K562 (cell line): ENCODE measurements at regions not wholly inside any gene's neighbourhood (a gene's known extent, or its start where the extent isn't known, plus 50 kb on each side); places are given as distances from the start of the nearest gene placed in this dataset.

Experiments
- ATAC-seq: fragments of 200-7000 bp; cut with Tn5 transposase; 3 replicates; pipeline ENCODE4 v1.9.1; 2020; ENCODE audit warnings: moderate library complexity
- BruUV-seq: library from RNA; stranded (reverse); fragments of 400-500 nt; replicated peaks from 2 replicates; lab custom pipeline; 2021; lab: Mats Ljungman, UMichigan
- CTCF ChIA-PET: fragments of 300-600 bp; formaldehyde crosslinking; extraction: SDS; loops from one replicate; lab custom pipeline; 2021; ENCODE audit warnings: low intra/inter-chr PET ratio; lab: Yijun Ruan, JAX
- POLR2A ChIA-PET: fragments of 300-600, 350-650 bp; sonication (Branson Sonifier 250); formaldehyde crosslinking; extraction: SDS; loops from one replicate; lab custom pipeline; 2021; ENCODE audit warnings: antibody characterized with exemption, inconsistent platforms; lab: Yijun Ruan, JAX
- DNase-seq, 4 experiments: peaks; one replicate each; pipeline versions ENCODE4 v3.0.0 to v3.0.0-alpha.2; 2011 to 2018; ENCODE audit warnings: low spot score in 3 of 4, mixed read lengths in 3 of 4; ENCODE audit errors: extremely low read depth in 1 of 4
- FAIRE-seq: peaks from 2 replicates; lab custom pipeline; 2011; peaks lifted over from hg19 to GRCh38; lab: Jason Lieb, UNC
- H2AFZ ChIP-seq: 2 replicates; pipeline ENCODE4 v1.6.0; 2011; ENCODE audit warnings: low read depth, low read length, control low read depth, inconsistent platforms
- H3K27ac ChIP-seq: fragments of 200-600 bp; 3 replicates; pipeline ENCODE4 v1.8.0; 2011; ENCODE audit warnings: low read depth, mild to moderate bottlenecking, control low read depth, inconsistent platforms, low read length, moderate library complexity, mixed read lengths; ENCODE audit errors: extremely low read depth
- H3K27me3 ChIP-seq, 2 experiments: fragments of 300-600 bp in 1 of 2; 2 replicates in 1 of 2; 3 replicates in 1 of 2; pipeline versions ENCODE4 v1.6.0 to v1.8.0; 2011; ENCODE audit warnings: inconsistent platforms in 2 of 2, low read length in 2 of 2, mild to moderate bottlenecking in 1 of 2, mixed read lengths in 1 of 2, moderate library complexity in 1 of 2; ENCODE audit not compliant: control insufficient read depth in 2 of 2, insufficient read depth in 2 of 2
- H3K36me3 ChIP-seq: fragments of 300-600 bp; 3 replicates; pipeline ENCODE4 v1.8.0; 2011; ENCODE audit warnings: mild to moderate bottlenecking, low read length, inconsistent platforms; ENCODE audit not compliant: control insufficient read depth, insufficient read depth
- H3K4me1 ChIP-seq, 2 experiments: fragments of 200-600 bp in 1 of 2; replicated peaks in 1 of 2; 2 replicates in 1 of 2; 3 replicates in 1 of 2; pipeline versions ENCODE4 v1.5.1 to v1.8.0; 2011; ENCODE audit warnings: inconsistent platforms in 2 of 2, low read length in 2 of 2, mild to moderate bottlenecking in 1 of 2, mixed read lengths in 1 of 2, moderate library complexity in 1 of 2; ENCODE audit not compliant: control insufficient read depth in 2 of 2, insufficient read depth in 2 of 2
- H3K4me2 ChIP-seq: 2 replicates; pipeline ENCODE4 v1.6.1; 2011; ENCODE audit warnings: low read length, control low read depth, inconsistent platforms, mixed read lengths; ENCODE audit not compliant: insufficient read depth
- H3K4me3 ChIP-seq: fragments of 200-600 bp; sonication (generic), shearing (Covaris generic); 2 replicates; pipeline ENCODE4 v1.5.1; 2016; ENCODE audit warnings: control low read depth, inconsistent platforms
- H3K79me2 ChIP-seq: fragments of 200-600 bp; 3 replicates; pipeline ENCODE4 v1.8.0; 2011; ENCODE audit warnings: low read length, inconsistent platforms; ENCODE audit not compliant: control insufficient read depth, insufficient read depth
- H3K9ac ChIP-seq, 2 experiments: 2 replicates each; pipeline versions ENCODE4 v1.6.0 to v1.6.1; 2011; ENCODE audit warnings: low read depth in 2 of 2, low read length in 2 of 2, control low read depth in 1 of 2, inconsistent platforms in 1 of 2, mild to moderate bottlenecking in 1 of 2, mixed read lengths in 1 of 2; ENCODE audit not compliant: insufficient read depth in 1 of 2
- H3K9me1 ChIP-seq: one replicate; pipeline ENCODE4 v1.6.0; 2011; ENCODE audit warnings: inconsistent platforms, mild to moderate bottlenecking, low read length, moderate library complexity; ENCODE audit not compliant: control insufficient read depth, insufficient read depth
- H3K9me3 ChIP-seq: replicated peaks from 2 replicates; pipeline ENCODE4 v1.5.1; 2011; ENCODE audit warnings: low read depth, low read length, inconsistent platforms; ENCODE audit not compliant: control insufficient read depth, insufficient read depth
- H4K20me1 ChIP-seq: replicated peaks from 2 replicates; pipeline ENCODE4 v1.6.1; 2011; ENCODE audit warnings: low read length, inconsistent platforms, mixed read lengths; ENCODE audit not compliant: control insufficient read depth, insufficient read depth
- GABPB1 ChIP-seq: sonication (generic); formaldehyde crosslinking; IDR thresholded peaks from 2 replicates; pipeline ENCODE4 v1.8.0; 2022; ENCODE audit warnings: mild to moderate bottlenecking, missing genetic modification reagents
- HDAC1 ChIP-seq, 2 experiments: fragments of 450-650 bp; IDR thresholded peaks; 2 replicates each; pipeline ENCODE4 v1.6.1; 2016 to 2017; ENCODE audit warnings: inconsistent platforms in 1 of 2, mild to moderate bottlenecking in 1 of 2, moderate library complexity in 1 of 2
- HMGN3 ChIP-seq: IDR thresholded peaks from 2 replicates; pipeline ENCODE4 v1.6.1; 2011; ENCODE audit warnings: borderline replicate concordance, low read depth, mild to moderate bottlenecking, mixed read lengths, low read length; ENCODE audit not compliant: insufficient read length; ENCODE audit errors: extremely low read depth
- POLR3G ChIP-seq: IDR thresholded peaks from 2 replicates; pipeline ENCODE4 v1.6.1; 2011; ENCODE audit not compliant: insufficient read length, insufficient replicate concordance; ENCODE audit errors: extremely low read depth
- TAF7 ChIP-seq: fragments of 450-650 bp; IDR thresholded peaks from 2 replicates; pipeline ENCODE4 v1.6.1; 2016; ENCODE audit warnings: missing genetic modification characterization, missing compliant biosample characterization
- ZBTB7A ChIP-seq: IDR thresholded peaks from 2 replicates; pipeline ENCODE4 v1.6.1; 2011; ENCODE audit warnings: low read depth, mild to moderate bottlenecking, low read length, moderate library complexity, borderline replicate concordance; ENCODE audit not compliant: control insufficient read depth
- WGBS: fragments of 100-300 bp; shearing (Covaris generic); methylation state at CpG from one replicate; pipeline ENCODE4 v1.1.6; 2016; ENCODE audit warnings: low coverage, mixed read lengths; ENCODE audit not compliant: insufficient coverage; ENCODE audit errors: missing lambda C conversion rate; 5-methylcytosine and 5-hydroxymethylcytosine counted together
- in situ Hi-C: fragments of 300-500 bp; cut with MboI; formaldehyde crosslinking; loops from 4 replicates; pipeline ENCODE4 v1.15.0; 2018; ENCODE audit warnings: inconsistent platforms, mixed read lengths
- intact Hi-C: fragments of 100-400 bp; cut with micrococcal nuclease; formaldehyde crosslinking; loops from 2 replicates; pipeline ENCODE4 v1.14.2; 2022
- TF ChIP-seq, protein P1 (sequence below): sonication (generic); formaldehyde crosslinking; IDR thresholded peaks from 2 replicates; pipeline ENCODE4 v1.8.0; 2023; ENCODE audit warnings: mild to moderate bottlenecking, missing genetic modification reagents
- TF ChIP-seq, protein P2 (sequence below), 3 experiments: fragments of 200-800 bp in 1 of 3; sonication (Bioruptor generic) in 1 of 3; sonication (generic) in 1 of 3; formaldehyde crosslinking in 1 of 3; IDR thresholded peaks; 2 replicates each; pipeline versions ENCODE4 v1.6.1 to v1.8.0; 2016 to 2022; ENCODE audit warnings: mild to moderate bottlenecking in 2 of 3, missing compliant biosample characterization in 2 of 3, missing genetic modification characterization in 2 of 3, missing genetic modification reagents in 1 of 3
- TF ChIP-seq, protein P3 (sequence below), 2 experiments: IDR thresholded peaks in 1 of 2; conservative IDR thresholded peaks in 1 of 2; 2 replicates each; pipeline ENCODE4 v1.6.1; 2016; ENCODE audit warnings: low read depth in 2 of 2, mild to moderate bottlenecking in 1 of 2, missing compliant biosample characterization in 1 of 2, missing genetic modification characterization in 1 of 2, moderate library complexity in 1 of 2

DNA sequence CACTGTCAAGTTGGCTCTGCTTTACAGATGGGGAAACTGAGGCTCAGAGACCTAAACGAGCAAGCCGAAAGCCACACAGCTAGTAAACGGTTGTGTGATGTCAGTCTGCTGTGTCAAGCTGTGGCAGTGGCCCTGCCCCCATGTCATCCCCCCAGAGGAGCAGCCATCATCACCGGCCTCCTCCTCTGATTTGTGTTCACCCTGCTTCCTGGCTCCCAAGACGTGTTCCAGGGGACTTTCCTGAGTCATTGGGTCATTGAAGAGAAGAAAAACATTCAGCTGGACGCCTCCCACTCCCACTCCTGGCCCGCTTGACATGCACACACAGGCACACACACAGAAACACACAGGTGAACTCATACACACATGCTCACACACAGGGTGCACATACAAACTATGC lies 54.0 kb upstream of the CIBAR2 start:
- H3K9ac ChIP-seq: peak overlapping the region in 1 of 2 experiments; percentile 69; a peak in 1 of 4 replicates
- peak in 1 of 4 experiments; percentile 42 for DNase-seq
- POLR2A ChIA-PET: interaction anchor here (0.6 to 0.9 kb wide), 2 partner anchors 9 to 526 kb away, joined by 3 to 5 read pairs; no protein-coding TSS in a partner anchor
- H3K79me2 ChIP-seq: peaks cover 16% of the 10 kb centered on the region
- no peak for ATAC-seq
- H3K9me1 ChIP-seq: no peaks in the 10 kb centered on the region
- BruUV-seq: no TSS peak
- CTCF ChIA-PET: no interaction called here
- in situ Hi-C loops: no loop called here
- H2AFZ ChIP-seq: no peak overlapping the region
- H3K27me3 ChIP-seq: peaks cover 10 to 36% of the 10 kb centered on the region in 2 experiments; a peak in 4 of 5 replicates
- intact Hi-C loops: no loop called here
- H3K4me2 ChIP-seq: no peak overlapping the region
- H3K4me1 ChIP-seq: peaks cover 8 to 43% of the 10 kb centered on the region in 2 experiments
- no peak for FAIRE-seq
- no peaks in the 10 kb centered on the region for H3K9me3 ChIP-seq
- H3K4me3 ChIP-seq: no peak overlapping the region
- 15% methylated on average over 7 of the region's 7 CpGs for WGBS
- H3K27ac ChIP-seq: no peak overlapping the region
- peaks cover 11% of the 10 kb centered on the region; the same call in 1 of the 2 replicates for H4K20me1 ChIP-seq
- no peaks in the 10 kb centered on the region for H3K36me3 ChIP-seq
- TF ChIP-seq GABPB1 (CRISPR knock-in tag) (no peak), HDAC1 (IDR thresholded peaks at IDR 0.05) (0 out of 4 replicates have a peak, but pooled peaks of 1 of the 2 experiments have one; percentile 34), TAF7 (tag) (no peak), ZBTB7A (no peak), HMGN3 (no peak), POLR3G (no peak)
- TF ChIP-seq, protein P1, sequence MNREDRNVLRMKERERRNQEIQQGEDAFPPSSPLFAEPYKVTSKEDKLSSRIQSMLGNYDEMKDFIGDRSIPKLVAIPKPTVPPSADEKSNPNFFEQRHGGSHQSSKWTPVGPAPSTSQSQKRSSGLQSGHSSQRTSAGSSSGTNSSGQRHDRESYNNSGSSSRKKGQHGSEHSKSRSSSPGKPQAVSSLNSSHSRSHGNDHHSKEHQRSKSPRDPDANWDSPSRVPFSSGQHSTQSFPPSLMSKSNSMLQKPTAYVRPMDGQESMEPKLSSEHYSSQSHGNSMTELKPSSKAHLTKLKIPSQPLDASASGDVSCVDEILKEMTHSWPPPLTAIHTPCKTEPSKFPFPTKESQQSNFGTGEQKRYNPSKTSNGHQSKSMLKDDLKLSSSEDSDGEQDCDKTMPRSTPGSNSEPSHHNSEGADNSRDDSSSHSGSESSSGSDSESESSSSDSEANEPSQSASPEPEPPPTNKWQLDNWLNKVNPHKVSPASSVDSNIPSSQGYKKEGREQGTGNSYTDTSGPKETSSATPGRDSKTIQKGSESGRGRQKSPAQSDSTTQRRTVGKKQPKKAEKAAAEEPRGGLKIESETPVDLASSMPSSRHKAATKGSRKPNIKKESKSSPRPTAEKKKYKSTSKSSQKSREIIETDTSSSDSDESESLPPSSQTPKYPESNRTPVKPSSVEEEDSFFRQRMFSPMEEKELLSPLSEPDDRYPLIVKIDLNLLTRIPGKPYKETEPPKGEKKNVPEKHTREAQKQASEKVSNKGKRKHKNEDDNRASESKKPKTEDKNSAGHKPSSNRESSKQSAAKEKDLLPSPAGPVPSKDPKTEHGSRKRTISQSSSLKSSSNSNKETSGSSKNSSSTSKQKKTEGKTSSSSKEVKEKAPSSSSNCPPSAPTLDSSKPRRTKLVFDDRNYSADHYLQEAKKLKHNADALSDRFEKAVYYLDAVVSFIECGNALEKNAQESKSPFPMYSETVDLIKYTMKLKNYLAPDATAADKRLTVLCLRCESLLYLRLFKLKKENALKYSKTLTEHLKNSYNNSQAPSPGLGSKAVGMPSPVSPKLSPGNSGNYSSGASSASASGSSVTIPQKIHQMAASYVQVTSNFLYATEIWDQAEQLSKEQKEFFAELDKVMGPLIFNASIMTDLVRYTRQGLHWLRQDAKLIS (CRISPR knock-in tag): no peak
- TF ChIP-seq, protein P2, sequence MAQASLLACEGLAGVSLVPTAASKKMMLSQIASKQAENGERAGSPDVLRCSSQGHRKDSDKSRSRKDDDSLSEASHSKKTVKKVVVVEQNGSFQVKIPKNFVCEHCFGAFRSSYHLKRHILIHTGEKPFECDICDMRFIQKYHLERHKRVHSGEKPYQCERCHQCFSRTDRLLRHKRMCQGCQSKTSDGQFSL (CRISPR knock-in tag; IDR thresholded peaks at IDR 0.05): 0 out of 2 replicates have a peak, but pooled peaks have one; percentile 6
- TF ChIP-seq, protein P2 (tag; IDR thresholded peaks at IDR 0.05): no peak
- TF ChIP-seq, protein P3, sequence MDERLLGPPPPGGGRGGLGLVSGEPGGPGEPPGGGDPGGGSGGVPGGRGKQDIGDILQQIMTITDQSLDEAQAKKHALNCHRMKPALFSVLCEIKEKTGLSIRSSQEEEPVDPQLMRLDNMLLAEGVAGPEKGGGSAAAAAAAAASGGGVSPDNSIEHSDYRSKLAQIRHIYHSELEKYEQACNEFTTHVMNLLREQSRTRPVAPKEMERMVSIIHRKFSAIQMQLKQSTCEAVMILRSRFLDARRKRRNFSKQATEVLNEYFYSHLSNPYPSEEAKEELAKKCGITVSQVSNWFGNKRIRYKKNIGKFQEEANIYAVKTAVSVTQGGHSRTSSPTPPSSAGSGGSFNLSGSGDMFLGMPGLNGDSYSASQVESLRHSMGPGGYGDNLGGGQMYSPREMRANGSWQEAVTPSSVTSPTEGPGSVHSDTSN (CRISPR knock-in tag; IDR thresholded peaks at IDR 0.05; ENCODE audit: low read depth): no peak
- TF ChIP-seq, protein P3 (tag; conservative IDR thresholded peaks at IDR 0.05; ENCODE audit: low read depth): 0 out of 2 replicates have a peak, but pooled peaks have one; percentile 20
